HG02981 (cell line): ENCODE measurements at regions not wholly inside any gene's neighbourhood (a gene's known extent, or its start where the extent isn't known, plus 50 kb on each side); places are given as distances from the start of the nearest gene placed in this dataset.
"Not testable (repeated sequence)": the region's sequence is repeated elsewhere in the genome, so short reads cannot be mapped to it uniquely, and the experiment has no call there.

Experiments
- ATAC-seq: cut with Tn5 transposase; IDR thresholded peaks from one replicate; pipeline ENCODE4 v1.9.1; 2021; ENCODE audit warnings: mild to moderate bottlenecking, moderate library complexity; ENCODE audit not compliant: unreplicated experiment

GRCh38 chr14:53858345-53858684 lies 98.3 kb downstream of the BMP4 start:
- no peak for ATAC-seq

- ATAC-seq, result no peak
These were observed 98.8 kb downstream of the BMP4 start for GRCh38 chr14:53857625-53858344.

DNA sequence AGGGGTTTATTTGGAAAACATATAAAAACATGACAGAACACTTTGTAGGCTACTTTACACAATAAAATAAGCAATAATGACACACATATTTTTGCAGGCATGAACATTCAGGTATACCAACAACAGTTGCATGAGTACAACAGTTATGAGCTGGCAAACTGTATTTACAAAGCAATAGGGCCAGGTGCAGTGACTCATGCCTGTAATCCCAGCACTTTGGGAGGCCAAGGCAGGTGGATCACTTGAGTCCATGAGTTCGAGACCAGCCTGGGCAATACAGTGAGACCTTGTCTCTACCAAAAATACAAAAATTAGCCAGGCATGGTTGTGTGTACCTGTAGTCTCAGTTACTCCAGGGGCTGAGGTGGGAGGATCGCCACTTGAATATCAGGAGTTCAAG lies 101.1 kb downstream of the BMP4 start:
- ATAC-seq, result no peak

DNA sequence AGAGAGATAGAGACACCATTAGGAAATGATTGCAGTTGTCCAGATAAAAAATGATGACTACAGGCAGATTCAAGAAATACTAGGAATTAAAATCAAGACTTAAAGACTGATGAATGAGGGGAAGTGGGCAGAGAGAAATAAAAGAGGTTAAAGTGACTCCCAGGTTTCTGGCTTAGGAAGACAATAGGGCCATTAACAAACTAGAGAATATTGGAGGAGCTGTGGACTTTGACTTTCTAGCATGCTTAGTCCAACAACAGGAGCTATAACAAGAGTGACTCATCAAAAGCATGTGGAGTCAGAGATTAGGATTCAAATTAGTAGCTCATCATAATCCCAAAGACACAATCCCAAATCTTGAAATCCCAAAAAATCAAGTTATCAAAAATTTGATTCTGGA lies 101.5 kb downstream of the BMP4 start:
- no peak for ATAC-seq

DNA sequence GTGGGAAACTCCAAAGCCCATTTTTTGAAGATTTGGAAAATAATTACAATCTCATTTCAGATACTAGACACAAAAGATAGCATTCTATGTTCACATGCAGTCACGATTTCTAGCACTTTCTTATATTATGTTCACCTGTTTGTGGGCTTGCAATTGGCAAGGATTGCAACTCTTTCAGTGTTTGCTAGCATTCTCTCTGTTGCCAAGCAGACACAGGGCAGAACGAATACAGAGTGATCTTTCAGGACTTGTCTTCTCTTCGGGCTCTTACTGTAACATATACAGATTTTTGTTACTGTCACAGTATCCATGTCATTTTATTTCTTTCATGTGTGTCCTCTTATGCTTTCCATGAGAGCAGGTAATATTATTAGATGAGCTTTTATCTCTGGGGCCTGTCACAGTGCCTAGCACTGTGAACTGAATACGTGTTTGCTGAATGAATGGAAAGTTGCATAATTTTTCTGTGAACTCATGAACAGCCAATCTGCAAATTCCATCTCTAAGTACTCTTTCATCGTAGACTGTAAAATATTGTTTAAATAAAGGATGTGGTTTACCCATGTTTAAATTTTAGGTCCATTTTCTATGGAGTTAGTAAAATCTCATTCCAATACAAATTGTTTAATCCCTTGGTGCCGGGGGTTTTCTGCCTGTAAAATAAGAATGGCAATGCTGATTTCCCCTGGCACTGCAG lies 105.1 kb downstream of the BMP4 start:
- no peak for ATAC-seq

DNA sequence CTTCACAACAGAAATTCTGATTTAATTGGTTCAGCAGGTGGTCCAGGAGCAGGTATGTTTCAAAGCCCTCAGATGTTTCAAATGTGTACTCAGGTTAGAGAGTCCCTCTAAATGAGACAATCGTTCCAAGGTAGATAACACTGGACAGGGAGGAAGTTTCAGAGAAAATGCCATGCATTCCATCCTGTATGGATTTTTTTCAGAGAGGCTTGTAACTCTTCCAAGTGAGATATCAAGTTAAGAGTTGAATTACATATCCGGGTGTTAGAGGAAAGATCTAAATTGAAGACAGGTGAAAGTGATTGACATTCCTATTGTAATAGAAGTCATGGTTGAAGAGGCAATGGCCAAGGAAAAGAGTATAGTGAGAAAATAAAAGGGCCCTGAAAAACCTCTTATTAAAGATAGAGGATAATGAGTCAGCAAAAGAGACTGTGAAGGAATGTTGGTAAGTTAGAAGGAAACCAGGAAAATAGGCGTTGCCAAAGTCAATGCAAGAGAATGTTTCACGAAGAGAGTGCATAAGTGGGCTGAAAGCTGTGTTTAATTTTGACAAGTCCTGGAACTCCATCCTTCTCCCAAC lies 105.8 kb downstream of the BMP4 start:
- no peak for ATAC-seq

GRCh38 chr14:53849549-53849948 lies 107.1 kb downstream of the BMP4 start:
- ATAC-seq, result no peak

GRCh38 chr14:53848854-53849253 lies 107.8 kb downstream of the BMP4 start:
- no peak for ATAC-seq

DNA sequence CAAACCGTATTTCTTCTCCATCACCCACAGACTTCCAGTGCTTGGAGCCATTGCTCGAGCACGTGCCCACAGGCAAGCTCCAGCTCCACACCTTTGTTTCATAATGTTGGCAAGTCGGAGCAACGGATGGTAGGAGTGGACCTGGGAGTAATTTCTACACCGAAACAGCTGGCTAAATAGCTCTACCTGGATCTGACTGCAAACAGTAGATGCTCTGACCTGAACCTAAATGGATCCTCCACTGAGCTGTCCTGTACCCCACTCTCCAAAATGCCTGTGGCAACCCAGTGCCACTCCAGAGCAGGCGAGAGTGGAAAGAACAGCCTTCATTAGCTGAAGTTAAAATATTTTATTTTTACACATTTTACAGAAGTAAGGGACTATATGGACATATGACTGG lies 108.7 kb downstream of the BMP4 start:
- ATAC-seq, result no peak

- no peak for ATAC-seq
These were observed 109.6 kb downstream of the BMP4 start for GRCh38 chr14:53847057-53847456.

DNA sequence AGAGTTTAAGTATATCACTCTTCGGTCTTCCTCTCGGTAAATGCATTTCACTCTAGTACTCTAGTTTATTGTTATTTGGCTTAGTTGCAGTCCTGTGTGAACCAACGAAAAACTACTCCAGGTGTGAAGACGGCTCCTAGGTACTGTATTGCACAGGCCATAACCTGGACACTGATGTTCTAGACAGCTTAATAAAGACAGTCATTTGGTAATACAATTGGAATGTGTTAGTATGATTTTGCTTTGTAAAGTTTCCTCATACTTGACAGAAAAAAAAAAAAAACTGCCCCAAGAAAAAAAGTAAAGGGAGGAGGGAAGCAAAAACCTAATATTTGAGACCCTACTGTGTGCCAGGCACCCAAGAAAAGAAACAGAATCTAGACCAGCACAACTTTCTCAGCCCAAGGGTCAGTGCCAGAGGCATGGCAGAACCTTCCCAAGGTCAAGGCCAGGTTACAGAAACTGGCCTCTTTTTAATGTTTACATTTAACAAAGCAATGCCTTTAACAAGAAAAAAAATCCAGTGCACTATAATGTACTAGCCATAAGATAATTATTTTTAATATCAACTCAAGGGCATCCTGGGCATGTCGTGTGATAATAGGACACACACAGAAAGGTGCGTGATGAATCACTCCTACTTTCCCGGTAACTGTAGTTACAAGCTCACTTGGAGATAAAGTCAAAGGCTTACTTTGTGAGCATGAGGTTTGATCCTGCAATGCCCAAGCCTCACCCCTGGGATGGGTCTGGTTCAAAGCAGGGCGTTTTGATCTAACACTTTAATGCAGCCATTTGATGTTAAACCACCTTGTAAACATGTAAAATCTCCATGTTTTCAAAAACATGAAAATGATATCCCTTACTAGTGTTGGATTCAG lies 110.6 kb downstream of the BMP4 start:
- ATAC-seq, result no peak

GRCh38 chr14:53842938-53843337 lies 113.7 kb downstream of the BMP4 start:
- no peak for ATAC-seq

DNA sequence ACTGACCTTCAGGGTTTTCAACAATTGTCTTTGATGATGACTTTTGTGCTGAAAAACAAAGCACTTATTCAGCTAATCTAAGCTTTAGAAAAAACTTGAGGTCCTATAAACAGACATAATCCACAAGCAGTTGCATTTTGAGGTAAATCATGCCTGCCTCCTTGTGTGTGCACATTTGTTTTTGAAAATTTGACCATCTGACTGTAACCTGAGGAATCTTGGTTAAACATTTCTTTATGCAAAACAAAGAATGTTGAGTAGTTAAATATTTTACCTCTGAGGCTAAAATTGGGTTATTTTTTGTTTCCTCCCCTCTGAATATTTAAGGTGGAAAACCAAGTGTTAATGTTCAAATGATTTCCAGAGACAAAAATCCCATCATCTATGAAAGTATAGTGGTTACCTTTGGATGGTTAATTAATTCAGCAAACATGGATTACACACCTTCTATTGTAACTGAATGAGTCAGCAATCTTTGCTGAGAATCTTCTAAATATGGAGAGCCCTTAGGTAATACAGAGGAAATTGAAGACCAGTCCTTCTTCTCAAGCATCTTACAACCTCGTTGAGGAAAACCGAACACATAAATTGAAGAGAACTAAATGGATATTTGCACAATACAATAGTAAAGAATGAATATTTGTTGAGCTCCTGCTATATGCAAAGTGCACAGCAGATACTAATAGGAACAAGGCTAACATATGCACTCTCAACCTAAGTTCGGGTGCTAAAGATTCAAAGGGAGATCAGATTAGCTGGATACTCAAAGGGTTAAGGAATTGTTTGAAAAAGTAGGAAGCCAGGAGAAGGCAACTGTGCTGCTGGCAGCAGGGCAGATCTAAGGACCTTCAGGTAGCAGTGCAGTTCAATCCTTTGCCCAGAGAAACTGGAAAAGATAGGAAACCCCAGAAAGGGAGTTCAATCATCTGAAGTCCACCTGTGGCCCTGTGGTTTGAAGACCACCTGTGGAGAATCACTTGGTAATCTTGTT lies 115.2 kb downstream of the BMP4 start:
- peak; percentile 50 for ATAC-seq

- ATAC-seq, result no peak
These were observed 116.2 kb downstream of the BMP4 start for GRCh38 chr14:53840444-53840843.

GRCh38 chr14:53838374-53838773 lies 118.3 kb downstream of the BMP4 start:
- ATAC-seq, result no peak

- ATAC-seq, result not testable (repeated sequence)
These were observed 119.0 kb downstream of the BMP4 start for GRCh38 chr14:53837656-53838055.

DNA sequence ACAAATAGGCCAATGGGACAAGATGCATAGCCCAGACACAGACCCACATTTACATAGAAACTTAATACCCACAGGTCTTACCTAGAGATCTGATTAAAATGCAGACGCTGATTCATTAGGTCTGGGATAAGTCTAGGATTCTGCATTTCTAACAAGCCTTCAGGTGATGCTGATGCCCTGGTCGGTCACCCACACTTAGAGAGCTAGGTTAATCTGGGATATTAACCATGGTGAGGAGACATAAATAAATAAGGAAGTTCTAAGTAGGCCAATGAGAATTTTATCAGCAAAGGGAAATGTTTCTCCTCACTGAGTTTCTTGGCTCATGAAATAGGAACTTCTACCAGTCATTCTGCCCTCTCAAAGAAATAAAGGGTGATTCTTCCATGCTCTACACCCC lies 120.1 kb downstream of the BMP4 start:
- ATAC-seq, result no peak

GRCh38 chr14:53828820-53829219 lies 127.8 kb downstream of the BMP4 start:
- ATAC-seq, result no peak

DNA sequence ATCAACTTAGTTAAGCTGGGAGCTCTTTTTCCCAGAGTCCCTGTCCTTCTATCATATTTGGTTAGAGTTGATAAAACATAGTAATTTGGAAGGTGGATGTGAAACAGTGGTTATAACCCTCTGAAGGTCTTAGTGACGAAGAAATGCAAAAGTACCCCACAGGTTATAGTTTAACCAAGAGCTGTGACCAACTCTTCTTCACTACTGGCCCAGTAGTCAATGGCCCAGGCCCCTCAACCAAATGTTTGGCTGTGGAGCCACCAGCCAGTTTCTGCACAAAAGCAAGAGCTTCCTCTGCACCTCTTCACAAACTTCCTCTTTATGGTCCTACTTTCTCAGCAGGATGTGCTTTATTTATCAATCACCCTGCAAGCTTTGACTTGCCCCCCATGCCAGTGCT lies 132.6 kb downstream of the BMP4 start:
- peak; percentile 93 for ATAC-seq

DNA sequence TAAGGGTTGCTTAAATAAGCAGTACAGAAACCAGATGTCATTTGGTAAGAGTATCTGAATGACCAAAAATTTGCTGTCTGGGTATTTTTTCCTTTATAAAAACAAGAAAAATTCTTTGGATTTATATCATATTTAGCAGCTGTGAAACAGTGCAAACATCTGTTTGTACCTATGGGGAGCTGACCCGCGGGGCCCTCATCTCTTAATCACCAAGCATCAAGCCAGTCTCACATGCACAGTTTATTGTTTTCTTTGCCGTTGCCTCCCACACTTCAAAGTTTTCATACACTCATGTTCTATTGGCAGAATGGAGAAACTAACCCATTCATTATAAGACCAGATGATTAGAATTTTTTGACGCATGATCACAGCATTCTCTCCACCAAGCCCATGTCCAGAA lies 142.2 kb downstream of the BMP4 start:
- ATAC-seq, result no peak
